GM21576 (cell line): ENCODE measurements at regions not wholly inside any gene's neighbourhood (a gene's known extent, or its start where the extent isn't known, plus 50 kb on each side); places are given as distances from the start of the nearest gene placed in this dataset.
"Not testable (repeated sequence)": the region's sequence is repeated elsewhere in the genome, so short reads cannot be mapped to it uniquely, and the experiment has no call there.

Experiments used
- ATAC-seq: cut with Tn5 transposase; IDR thresholded peaks from one replicate; pipeline ENCODE4 v1.9.1; 2021; ENCODE audit warnings: mild to moderate bottlenecking, moderate library complexity; ENCODE audit not compliant: unreplicated experiment

DNA sequence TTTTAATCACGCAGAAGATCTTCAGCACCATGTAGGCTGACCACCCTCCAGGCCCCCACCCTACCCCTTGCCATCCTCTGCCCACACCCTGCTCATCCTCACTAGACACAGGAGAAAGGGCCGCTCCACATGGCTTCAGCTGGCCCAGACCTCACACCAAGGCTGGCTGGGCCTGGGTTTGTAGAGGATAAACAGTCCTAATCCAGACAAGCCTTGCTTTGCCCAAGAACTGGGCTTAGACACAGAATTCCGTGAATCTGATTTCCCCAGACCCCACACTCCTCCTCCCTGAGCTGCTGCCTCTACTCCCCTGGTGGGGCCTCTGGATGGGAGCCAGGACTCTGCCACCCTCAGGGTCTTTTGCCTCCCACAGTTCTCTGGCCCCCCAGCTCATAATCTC, 185.3 kb downstream of the CYP26B1 start:
- no peak for ATAC-seq

DNA sequence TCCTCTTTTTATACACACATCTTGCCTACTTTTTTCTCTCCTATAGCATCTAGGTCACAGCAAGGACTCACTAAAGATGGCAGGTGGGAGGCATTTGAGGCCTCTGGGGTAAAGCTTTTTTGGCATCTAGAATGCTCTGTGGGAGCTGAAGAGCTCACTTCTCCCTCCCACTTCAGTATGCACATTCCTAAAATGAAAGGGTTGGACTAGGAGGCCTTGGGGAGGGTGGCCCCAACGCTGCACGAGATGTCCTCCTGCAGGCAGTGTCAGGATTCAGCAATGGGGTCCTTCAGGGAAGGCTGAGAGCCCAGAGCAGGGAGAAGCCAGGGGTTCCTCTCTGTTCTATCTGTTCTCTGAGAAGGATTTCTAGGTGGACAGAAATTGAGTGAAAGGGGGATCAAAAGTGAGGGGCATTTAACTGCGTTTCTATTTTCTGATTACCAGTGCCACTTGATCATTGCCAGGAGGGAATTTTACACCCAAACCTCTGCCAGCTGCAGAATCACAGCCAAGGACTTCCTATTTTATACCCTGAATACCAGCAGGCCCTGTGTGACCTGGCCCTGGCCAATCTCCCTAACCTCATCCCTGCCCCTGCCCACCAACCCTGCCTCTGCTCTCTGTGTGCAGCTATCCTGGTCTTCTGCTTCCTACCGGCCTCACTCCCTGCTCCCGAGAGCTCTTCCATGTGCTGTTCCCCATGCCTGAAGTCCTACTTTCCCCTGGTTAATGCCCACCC, 186.2 kb downstream of the CYP26B1 start:
- no peak for ATAC-seq

DNA sequence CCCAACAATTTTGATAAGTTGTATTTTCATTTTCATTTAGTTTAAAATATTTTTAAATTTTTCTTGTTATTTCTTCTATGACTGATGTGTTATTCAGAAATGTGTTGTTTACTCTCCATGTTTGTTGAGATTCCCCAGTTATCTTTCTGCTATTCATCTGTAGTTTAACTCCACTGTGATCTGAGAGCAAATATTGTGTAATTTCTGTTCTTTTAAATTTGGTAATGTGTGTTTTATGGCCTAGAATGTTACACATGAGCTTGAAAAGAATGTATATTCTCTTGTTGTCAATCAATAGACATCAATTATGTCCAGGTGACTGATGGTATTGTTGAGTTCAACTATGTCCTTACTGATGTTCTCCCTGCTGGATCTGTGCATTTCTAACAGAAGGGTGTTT, 188.2 kb downstream of the CYP26B1 start:
- no peak for ATAC-seq

DNA sequence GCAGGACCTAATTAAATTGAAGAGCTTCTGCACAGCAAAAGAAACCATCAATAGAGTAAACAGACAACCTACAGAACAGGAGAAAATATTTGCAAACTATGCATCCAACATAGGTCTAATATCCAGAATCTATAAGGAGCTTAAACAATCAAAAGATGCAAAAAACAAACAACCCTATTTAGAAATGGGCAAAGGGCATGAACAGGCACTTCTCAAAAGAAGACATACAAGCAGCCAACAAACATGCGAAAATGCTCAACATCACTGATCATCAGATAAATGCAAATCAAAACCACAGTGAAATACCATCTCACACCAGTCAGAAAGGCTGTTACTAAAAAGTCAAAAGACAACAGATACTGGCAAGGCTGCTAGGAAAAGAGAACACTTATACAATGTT, 189.2 kb downstream of the CYP26B1 start:
- ATAC-seq, result not testable (repeated sequence)

DNA sequence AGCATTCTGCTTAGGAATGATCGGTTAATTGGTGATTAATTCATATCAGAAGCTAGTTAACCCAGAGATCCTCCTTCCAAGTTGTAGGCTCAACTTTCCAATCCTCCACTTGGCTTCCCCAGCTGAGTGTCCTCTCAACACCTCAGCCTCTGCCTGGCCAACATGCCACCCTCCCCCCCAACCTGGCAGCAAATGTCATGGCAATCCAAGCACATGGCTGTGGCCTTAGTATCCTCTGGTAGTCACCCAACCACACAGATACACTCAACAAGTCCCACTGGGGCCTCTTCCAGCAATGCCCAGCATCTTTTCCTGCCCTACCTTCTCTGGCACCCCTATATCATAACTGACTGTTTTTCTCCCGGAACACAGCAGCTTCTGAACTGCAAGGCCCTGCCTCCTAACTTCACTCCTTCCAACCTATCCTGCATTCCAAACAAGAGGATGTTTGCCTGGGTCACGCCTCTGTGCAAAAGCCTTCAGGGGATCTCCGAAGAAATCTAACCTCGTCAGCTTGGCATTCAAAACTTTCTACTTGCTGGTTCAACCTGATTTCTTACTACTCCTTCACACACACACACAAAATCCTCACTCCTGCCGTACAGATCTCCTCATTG, 195.0 kb downstream of the CYP26B1 start:
- ATAC-seq, result no peak

DNA sequence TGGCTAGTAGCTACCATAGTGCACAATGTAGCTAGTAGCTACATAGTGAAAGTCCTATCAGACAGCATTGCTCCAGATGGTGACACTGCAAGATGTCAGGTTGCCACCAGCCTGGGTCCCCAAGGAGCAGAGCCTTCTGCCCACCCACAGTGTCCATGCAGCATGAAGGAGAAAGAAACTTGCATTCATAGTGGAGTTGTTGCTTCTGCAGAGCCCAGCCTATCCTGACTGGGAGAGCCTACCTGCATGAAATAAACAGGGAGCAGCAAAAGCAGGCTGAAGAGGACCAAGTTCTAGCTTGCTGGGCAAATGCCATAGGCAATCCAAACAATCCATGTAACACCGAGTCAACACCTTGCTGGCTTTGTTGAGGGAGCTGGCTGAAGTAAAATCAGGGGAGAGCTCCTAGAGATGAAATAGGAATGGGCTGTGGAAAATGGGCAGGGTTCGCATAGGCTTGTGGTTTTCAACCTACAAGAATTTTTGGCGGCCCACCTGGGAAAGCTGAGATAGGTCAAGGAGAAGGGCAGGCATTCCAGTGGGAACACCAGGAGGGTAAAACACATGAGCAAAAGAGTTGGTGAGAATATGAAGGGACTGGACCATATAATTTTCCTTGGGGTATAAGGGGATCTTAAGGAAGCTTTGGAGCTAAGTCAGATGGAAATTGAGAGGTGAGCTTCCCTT, 195.8 kb downstream of the CYP26B1 start:
- no peak for ATAC-seq

DNA sequence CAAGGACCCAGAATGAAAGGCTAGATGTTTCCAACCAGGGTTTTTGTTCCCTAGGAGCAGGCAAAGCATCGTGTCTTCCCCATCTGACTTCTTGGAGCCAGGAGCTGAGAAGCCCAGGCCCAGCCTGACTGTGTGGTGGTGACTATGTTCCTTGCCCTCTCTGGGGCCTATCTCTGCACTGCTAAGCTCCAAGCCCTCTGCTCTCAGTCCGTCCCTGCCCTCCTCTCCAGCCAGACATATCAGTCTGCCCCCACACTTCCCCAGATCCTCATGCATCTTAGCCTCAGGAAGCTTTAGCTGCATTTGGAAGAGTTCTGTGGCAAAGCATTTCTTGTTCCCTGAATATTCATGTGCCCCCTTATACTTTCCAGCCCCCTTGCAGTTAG, 196.6 kb downstream of the CYP26B1 start:
- no peak for ATAC-seq

DNA sequence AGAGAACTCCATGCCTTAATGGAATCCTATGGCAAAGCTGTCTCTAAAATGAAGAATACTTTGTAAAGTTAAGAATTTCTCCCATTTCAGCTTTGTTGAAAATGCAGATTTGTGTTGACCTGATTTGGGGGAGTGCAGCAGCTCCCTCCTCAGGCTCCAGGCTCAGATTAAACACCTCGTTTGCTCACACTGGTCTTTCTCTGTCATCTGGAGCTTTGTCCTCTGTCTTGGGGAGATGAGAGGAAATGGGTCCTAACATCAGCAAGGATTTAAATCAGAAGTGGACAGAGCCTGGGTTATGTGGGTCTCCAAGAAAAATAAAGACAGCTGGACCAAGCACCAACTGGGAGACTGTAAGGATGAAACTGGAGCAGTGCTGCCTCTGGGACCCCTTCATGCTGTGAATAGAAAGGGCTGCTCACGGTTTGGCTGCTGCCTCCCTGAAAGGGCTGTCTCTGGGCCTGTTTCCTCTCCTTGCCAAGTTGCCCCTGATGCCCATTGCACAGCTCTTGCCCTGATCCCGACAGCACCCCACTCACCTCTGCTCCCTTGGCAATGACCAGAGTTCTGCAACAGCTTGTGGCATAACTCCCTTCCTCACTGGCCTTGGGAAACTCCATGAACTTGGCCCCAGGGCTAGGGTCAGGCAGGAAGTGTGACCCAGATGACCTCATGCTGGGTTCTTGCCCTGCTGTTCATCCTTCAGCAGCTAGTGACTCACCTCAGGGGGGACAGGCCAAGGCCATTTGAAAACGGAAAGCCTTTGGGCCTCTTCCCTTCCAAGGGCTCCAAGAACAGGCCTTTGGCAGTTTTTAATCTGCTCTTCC, 197.2 kb downstream of the CYP26B1 start:
- ATAC-seq, result no peak

DNA sequence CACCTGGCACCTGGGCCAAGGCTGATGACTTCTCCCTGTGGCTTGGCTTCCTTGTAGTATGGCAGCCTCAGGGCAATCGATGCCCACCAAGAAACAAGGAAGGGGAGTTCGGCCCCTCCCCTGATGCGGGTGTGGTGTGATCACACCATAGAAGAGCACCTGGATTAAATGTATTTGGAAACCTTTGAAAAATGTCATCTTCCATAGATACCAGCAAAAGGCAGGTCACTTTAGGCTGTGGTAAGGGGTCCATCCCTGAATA, 198.2 kb downstream of the CYP26B1 start:
- ATAC-seq, result no peak

DNA sequence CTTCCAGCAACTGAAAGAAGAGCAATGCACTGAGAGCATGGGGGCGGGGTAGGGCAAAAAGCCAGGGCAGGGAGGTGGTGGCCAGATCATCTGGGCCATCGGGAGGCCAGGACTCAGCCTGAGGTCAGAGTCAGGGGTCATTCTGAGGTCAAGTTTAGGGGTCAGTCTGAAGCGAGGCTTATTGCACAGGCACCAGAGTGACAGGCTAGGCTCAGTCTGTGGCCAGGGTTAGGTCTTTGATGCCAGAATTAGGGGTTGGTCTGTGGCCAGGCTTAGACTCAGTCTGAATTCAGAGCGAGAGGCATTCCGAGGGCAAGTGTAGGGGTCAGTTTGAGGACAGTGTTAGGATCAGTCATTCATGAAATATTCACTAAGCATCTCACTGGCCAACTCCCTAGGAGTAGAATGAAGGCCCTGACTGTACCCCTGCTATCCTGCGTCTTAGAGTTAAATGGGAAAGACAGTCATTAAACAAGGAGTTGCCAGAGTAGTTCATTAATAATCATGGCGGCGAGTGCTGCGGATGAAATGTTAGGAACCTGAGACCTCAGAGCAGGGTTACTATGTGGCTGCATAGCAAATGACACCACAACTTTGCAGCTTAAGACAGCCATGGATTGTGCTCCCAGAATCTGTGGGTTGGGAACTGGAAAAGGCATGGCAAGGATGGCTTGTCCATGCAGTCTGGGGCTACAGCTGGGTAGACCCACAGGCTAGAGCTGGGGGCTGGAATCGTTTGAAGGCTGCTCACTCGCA, 198.7 kb downstream of the CYP26B1 start:
- ATAC-seq, result no peak

DNA sequence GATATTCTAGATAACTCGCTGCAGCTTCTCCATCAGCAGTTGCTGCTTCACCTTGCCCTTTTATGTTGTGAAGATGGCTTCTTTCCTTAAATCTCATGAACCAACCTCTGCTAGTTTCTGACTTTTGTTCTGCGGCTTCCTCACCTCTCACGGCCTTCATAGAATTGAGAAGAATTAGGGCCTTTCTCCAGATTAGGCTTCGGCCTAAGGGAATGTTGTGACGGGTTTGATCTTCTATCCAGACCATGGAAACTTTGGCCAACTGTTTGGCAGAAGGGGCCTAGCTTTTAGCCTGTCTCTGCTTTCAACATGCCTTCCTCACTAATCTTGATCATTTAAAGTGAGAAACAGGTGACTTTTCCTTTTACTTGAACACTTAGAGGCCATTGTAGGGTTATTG, 199.9 kb downstream of the CYP26B1 start:
- ATAC-seq, result no peak

DNA sequence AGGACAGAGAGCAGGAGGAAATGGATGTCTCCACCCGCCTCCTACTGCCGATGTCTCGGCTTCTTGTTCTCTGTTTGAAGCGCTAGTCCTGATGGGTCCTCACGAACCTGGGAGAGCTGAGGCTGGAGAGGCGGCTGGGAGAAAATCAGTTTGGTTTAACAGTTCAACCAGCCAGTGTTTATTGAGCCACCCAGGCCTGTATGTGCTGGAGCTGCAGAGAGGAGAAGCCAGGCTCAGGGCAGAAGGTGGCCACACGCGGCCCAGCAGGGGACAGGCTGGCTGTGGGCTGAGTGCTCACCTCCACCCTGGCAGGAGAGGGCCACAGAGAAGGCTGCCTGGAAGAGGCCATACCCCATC, 202.1 kb downstream of the CYP26B1 start:
- no peak for ATAC-seq

DNA sequence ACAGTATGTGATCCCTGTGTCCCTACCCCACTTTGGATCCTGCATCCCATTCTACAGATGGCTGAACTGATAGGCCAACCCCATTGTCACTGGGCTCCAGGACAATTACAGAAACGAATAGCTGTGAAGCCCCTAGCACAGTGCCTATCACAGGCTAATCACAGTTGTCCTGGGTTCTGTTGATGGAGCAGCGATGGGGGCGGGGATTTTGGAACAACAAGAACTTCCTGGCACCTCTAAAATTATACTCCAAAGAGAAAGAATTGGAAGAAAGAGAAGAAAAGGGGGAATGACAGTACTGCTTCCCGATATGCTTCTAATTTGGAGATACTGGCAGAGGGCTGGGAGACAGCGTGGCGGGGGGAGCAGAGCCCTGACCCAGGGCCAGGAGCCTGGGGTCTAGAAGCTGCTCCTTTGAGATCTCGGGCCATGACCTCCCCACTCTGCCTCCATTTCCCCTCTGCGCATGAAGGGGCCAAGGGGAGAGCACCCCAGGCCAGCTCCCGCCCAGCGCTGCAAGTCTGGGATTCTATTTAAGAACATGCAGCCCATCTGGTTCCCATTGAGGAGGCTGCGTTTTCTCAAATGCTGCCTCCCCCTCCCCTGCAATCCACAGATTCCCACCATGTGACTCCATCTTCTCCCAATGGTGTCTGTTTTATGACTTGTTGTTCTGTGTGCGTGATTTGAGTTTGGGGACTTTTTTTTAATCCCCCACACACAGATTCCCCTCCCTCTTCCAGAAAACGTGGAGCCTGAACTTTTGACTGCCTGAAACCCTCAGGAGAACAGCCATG, 202.7 kb downstream of the CYP26B1 start:
- ATAC-seq, result no peak

DNA sequence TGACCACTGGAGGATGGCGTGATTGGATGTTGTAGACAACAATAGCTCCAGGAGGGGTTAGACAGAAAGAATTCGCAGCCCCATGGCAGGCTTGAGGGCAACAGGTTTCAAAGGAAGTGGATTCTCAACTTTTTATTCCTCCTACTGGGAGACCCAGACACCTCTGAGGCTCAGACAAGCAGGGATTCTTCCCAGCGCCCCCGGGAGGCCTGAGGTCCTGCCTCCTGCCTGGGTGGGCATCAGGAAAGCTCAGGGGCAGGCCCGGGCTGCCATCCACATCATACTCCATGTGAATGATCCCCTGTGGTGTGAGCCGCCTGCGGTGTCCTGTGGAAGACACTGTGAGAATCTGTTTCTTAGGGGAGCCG, 203.5 kb downstream of the CYP26B1 start:
- no peak for ATAC-seq

DNA sequence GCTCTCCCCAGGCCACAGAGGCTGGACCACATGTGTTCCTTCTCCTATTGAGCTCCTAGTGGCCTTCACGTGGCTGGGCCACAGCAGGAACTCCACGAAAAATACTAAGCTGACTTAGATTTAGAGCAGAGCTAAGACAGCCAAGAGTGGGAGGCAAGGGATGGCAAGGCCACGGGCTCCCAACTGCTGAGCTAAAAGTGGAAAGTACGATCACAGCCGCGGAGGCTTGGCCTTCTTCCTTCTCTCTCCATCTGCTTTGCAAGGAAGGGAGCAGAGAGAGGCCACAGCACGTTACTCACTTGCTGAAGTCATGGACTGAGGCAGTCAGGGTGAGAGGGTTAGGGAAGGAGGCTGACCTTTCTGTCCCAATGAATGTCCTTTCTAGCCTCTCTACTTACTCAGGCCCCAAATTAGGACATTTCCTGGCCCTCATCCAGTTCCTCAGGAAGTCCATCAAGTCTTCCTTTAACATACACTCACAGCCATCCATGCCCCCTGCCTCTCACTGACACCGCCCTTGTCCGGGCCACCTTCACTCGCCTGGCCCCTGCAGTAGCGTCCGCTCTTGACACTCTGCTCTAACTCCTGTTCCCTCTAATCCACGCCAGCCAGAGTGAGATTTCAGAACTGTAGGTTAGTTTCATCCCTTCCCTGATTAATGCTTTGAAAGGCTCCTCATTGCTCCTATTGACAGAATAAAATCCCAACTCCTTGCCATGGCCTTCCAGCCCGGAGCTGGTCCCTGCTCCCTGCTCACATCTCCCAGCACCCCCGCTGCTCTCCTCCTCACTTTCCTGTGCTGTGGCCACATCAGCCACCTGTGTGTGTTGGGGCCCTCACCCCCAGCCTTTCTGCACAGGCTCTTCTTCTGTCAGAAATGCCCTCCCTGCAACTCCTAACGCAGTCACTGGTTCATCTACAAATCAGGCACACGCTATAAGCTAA, 204.2 kb downstream of the CYP26B1 start:
- no peak for ATAC-seq

DNA sequence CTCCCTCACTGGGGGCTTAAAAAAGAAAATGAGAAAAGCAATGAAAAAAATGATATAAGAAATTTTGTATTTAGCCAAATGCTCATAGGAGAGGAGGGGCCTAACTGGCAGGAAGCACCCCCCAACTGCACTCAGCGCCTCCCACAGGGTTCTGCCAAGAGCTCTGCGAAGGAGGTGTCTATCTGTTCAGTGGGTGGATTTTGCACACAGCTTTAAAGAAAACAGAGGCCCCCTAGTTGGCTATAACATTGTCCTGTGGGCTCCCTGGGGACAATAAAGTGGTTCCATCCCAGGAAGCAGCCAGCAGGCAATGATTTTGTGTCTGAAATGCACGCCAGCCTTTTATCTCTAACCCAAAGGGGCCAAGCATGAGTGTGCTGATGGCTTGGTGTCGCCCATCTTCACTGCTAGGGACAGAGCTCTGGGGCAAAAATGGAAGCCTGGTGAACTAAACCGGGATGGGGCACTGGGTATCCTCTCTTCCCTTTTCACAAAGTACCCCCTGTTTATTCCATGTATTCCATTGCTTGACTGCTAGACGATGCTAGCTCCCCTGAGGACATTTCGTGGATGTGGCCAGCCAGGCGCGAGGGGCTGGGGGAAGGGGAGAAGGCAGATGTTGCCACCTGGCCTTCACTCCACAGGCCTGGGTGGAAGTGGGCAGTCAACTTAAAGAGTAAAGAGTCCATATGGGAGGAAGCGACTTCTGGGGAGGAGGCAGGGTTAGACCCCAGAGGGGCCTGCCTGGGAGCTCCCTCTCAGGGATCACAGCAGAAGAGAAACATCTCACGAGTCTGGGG, 205.7 kb downstream of the CYP26B1 start:
- ATAC-seq, result no peak

DNA sequence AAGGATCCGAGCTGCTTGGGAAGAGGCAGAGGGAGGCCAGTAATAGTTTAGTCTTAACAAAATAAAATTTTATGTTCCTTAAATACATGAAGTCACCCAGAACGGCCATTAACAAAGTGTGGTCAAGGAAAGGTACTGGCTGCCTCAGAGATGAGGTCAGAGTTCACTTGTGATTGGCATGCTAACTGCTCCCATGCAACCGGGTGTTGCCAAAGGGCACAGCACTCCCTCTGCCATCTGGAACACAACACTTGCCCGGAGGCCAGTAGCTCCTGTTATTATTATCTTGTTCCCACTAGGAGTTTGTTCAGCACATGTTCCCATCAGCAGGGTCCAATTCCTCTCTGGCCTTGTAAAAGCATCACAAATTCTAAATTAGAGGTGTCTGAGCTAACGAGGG, 207.0 kb downstream of the CYP26B1 start:
- no peak for ATAC-seq
